ENCODE measurements at regions not wholly inside any gene's neighbourhood (a gene's known extent, or its start where the extent isn't known, plus 50 kb on each side); places are given as distances from the start of the nearest gene placed in this dataset.

DNA sequence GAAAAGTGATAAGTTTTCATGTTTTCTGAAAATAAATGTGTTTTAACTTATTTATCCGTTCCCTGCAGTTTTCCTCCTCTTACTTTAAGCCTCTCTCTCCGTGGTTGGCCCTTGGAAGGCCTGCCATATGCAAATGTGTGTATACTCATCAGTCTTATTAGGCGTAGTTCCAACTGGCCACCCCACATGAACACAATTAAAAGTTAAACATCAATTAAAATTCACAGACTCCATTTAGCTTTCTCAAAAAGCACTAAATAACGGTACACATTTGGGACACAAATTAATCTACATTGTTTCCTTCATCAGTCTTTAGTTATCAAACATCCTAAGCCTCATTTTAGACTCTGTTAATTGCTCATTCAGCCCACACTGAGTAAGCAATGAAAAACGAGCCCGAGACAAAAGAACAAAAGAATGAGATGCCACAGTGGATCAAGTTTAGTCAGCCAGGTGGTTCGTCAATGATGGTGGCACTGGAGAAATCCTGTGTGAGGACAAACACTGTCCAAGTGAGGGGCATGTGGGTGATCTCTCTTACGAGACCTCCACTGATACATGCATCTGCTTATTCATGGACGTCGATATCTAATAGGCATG, 76.0 kb upstream of the TMCC3 start:
- TF ChIP-seq POLR2AphosphoS5 (IDR thresholded peaks at IDR 0.05; ENCODE audit: borderline replicate concordance, low read depth, low read length) (no peak), EZH2 (IDR thresholded peaks at IDR 0.05) (no peak), FOXP2 (optimal IDR thresholded peaks at IDR 0.05; ENCODE audit: control extremely low read depth, extremely low read length, insufficient read depth) (no peak)

Measured in SK-N-MC (cell line).